Lower leg skin (tissue), 3 donors: ENCODE measurements at regions not wholly inside any gene's neighbourhood (a gene's known extent, or its start where the extent isn't known, plus 50 kb on each side); places are given as distances from the start of the nearest gene placed in this dataset.

ENCODE experiments used
- POLR2A ChIP-seq, 2 donors: fragments of 450-650 bp; IDR thresholded peaks; one replicate each; pipeline ENCODE4 v1.6.1; 2016 to 2017; ENCODE audit warnings: antibody characterized with exemption in 2 of 2, mild to moderate bottlenecking in 1 of 2, moderate library complexity in 1 of 2
- TF ChIP-seq, protein P1 (sequence below), 3 donors: fragments of 450-650 bp; IDR thresholded peaks; one replicate each; pipeline ENCODE4 v1.5.1; 2016; ENCODE audit warnings: antibody characterized with exemption in 3 of 3, mild to moderate bottlenecking in 3 of 3, moderate library complexity in 2 of 3

DNA sequence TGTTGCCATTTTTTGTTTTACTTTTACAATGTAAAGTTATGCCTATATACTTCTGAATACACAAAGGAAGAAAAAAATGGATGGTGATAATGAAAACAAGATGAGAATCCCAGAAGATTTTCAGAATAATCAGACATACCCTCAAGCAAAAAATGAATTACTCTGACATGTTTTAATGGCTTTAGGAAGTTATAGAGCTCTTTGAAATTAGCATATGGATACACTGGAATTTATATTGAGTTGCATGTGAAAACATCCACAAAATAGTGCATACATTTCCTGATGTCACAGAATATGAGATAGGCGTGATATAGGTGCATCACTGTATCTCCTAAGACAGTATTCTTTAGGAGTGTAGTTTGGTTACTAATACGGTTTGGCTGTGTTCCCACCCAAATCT, 351.3 kb downstream of the SLC7A11 start:
- TF ChIP-seq, protein P1, sequence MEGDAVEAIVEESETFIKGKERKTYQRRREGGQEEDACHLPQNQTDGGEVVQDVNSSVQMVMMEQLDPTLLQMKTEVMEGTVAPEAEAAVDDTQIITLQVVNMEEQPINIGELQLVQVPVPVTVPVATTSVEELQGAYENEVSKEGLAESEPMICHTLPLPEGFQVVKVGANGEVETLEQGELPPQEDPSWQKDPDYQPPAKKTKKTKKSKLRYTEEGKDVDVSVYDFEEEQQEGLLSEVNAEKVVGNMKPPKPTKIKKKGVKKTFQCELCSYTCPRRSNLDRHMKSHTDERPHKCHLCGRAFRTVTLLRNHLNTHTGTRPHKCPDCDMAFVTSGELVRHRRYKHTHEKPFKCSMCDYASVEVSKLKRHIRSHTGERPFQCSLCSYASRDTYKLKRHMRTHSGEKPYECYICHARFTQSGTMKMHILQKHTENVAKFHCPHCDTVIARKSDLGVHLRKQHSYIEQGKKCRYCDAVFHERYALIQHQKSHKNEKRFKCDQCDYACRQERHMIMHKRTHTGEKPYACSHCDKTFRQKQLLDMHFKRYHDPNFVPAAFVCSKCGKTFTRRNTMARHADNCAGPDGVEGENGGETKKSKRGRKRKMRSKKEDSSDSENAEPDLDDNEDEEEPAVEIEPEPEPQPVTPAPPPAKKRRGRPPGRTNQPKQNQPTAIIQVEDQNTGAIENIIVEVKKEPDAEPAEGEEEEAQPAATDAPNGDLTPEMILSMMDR (IDR thresholded peaks at IDR 0.05), result no peak
- TF ChIP-seq POLR2A (IDR thresholded peaks at IDR 0.05), result no peak
